Raji (cell line): ENCODE measurements at regions not wholly inside any gene's neighbourhood (a gene's known extent, or its start where the extent isn't known, plus 50 kb on each side); places are given as distances from the start of the nearest gene placed in this dataset.

ENCODE experiments used
- POLR2A ChIP-seq: IDR thresholded peaks from 2 replicates; pipeline ENCODE4 v1.6.1; 2011; ENCODE audit warnings: low read depth, low read length, control low read depth; ENCODE audit not compliant: insufficient read depth

DNA sequence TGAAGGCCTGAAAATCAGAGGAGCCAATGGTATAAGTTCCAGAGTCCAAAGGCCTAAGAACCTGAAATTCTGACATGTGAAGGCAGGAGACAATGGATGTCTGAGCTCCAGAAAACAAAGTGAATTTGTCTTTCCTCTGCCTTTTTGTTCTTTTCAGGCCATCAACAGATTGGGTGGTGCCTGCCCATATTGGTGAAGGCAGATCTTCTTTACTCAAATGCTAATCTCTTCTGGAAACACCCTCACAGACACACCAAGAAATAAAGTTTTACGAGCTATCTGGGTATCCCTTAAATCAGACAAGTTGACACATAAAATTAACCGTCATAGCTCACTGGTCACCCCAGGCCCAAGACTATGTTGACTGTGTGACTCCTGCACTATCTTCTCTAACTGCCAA, 163.8 kb upstream of the NCKAP5 start:
- no peak for TF ChIP-seq POLR2A

DNA sequence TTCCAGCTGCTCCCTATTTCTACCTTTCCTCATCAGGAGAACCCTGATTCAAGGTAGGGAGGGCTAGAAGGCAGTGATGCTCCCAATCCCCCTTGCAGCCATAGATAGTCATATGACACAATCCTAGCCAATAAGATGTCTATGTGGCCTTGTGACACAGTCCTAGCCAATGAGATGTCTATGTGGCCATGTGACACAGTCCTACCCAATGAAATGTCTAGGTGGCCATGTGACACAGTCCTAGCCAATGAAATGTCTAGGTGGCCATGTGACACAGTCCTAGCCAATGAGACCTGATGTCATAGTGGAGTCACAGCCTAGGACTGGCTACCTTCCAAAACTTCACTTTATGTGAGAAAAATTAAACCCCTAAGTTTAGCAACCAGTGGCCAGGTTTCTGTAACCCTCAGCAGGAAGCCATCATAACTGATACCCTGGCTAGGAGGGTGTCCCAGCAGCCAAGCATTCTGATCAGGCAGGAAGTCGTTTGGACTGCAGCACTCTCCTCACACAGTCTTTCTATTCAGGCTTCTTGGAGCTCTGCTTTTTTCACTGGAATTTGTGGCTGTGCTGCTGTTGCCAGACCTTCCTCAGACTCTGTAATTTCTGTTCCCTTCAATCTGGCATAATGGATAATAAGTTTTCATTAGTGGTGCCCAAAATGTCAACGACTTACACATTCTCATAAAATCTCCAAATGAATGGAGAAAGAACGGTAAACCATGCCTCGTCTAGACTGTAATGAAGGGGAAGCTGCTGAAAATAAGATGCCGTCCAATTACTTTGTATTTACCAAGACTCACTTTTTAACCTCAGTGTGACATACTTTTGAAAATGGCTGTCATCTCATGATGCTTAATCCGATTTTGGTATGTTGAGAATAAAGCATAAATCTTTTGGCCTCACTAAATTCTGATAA, 165.0 kb upstream of the NCKAP5 start:
- no peak for TF ChIP-seq POLR2A

- TF ChIP-seq POLR2A = no peak
Observed at GRCh38 chr2:133733901-133734255, 165.6 kb upstream of the NCKAP5 start.

DNA sequence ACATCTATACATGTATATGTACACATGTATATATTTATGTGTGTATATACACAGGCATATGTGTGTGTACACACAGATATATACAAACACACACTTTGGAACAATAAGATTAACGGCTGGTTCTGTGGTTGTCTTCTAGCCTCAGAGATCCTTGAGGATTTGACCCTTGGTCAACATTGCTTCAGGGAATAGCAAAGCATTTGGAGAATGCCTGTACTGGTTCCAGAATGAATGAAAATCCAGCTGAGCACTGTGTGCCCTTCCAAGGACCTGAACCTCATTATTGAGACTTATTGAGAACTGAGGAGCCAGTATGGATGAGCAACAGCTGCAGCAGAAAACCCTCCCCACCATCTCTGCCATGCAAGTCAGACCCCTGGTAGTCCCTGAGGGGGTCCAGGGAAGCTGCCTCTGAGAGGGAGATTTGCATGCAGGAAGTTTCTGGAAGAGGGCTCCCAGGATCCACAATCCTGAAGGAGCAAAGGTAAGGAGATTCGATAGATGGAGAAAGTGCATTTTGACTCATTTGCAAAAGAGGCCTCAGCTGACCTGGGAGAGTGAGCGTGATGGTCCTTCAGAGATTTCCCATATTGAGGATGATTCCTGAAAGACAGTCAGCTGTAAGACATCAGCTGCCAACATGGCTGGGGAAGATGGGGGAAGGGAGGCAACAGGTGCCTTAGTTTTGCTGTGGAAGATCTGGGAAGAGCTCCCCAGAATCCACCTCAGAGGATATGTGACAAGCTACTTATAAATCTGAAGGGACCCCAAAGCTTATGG, 166.6 kb upstream of the NCKAP5 start:
- no peak for TF ChIP-seq POLR2A

- TF ChIP-seq POLR2A = no peak
Observed at GRCh38 chr2:133736674-133737073, 168.4 kb upstream of the NCKAP5 start.

GRCh38 chr2:133737242-133737993, 169.2 kb upstream of the NCKAP5 start:
- TF ChIP-seq POLR2A = no peak

GRCh38 chr2:133739039-133739438, 170.8 kb upstream of the NCKAP5 start:
- TF ChIP-seq POLR2A = no peak

DNA sequence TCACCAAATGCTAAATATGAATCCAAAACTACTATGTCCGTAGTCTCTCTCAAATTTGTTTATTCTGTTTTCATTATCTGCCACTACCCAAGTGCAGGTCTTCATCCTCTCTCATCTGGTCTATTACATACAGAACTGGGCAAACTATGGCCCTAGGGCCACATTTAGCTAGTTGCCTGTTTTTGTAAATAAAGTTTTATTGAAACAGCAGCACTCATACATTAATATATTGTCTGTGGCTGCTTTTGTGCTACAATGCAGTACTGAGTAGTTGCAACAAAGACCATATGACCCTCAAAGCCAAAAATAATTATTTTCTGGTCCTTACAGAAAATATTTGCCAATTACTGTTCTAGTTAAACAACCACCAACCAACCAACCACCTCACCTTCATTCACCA, 172.2 kb upstream of the NCKAP5 start:
- no peak for TF ChIP-seq POLR2A

DNA sequence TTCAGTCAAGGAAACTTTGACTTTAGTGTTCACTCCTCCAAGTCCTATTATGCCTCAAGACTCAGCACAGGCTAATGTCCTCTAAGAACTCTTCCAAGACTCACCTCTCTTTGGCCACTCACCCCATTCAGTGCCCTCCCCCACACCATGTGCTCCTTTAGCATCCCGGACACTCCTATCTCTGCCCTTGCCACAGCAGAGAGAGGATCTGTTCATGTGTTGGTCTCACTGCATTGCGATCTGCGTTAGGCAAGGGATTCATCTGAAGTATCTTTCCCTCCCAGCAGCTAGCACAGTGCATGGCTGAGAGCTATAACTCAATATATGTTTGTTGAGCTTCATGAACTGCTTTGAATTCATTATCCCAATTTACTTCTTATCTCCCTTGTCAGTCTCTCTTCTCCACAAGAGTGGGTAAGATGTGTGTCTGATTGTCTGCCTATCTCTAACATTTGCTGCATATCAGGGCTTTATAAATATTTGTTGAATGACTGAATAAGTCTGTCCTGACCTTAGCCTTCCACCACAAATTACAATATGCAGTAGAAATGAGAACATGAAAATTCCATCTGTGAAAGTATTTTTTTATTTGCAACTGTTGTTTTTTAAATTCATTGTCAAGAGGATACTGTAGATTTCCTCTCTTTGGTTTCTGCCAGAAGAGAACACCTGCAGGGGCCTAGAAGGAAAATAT, 179.9 kb upstream of the NCKAP5 start:
- TF ChIP-seq POLR2A = no peak

DNA sequence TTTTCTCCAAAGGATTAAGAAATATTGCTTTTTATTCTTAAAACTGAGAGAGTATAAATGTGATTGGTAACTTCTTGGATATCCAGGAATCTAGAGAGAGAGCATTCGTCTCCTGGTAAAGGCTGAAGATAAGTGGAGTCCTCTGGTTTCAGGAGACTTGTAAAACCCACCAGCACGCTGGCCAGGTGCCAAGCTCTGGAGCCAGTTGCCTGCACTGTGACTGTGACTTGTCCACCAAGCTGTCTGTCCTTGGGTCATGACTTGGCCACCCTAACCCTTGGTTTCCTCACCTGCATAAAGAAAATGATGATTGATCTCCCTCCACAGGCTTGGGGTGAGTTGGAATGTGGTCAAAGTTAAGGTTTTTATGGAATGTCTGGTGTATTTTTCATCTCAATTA, 185.4 kb upstream of the NCKAP5 start:
- TF ChIP-seq POLR2A = no peak

DNA sequence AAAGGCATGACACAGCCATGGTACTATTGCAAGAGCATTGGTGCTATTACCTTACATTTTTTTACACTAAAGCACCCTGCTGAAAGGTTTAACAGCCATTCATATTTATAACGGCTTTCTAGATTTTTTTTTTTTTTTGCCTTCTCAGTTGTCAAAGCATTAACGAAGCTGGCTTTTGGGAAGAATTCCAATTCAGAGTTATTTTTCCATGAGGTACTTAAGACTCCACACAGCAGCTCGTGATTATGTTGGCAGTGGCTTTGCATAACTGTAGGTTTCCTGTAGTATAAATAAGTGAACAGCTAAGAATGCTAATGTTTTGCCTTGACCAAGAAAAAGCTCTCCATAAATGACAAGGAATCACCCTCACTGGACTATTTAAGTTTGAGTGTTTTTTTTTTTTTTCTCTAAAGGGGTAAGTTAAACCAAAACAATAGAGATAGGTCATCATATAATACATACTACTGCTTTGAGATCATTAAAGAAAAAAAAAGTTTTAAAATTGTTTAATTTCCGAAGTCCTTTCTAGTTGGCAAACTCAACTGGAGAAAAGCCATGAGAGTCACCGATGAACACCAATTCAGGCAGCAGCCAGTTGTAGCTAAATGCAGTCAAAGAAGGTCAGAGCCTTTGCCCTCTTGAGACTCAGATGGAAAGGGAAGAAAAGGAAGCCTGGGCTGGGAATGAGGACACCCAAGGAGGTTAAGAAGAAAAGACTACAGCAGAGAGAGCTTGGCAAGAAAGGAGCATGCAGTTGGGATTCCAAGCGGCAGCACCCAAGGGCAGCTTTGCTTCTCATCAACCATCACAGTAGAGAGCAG, 187.4 kb upstream of the NCKAP5 start:
- no peak for TF ChIP-seq POLR2A

GRCh38 chr2:133756833-133757232, 188.6 kb upstream of the NCKAP5 start:
- TF ChIP-seq POLR2A = no peak

- TF ChIP-seq POLR2A = no peak
Observed at GRCh38 chr2:133760376-133760775, 192.1 kb upstream of the NCKAP5 start.

GRCh38 chr2:133765658-133766057, 197.4 kb upstream of the NCKAP5 start:
- no peak for TF ChIP-seq POLR2A
